Neural cell (in vitro differentiated cells): ENCODE measurements at regions not wholly inside any gene's neighbourhood (a gene's known extent, or its start where the extent isn't known, plus 50 kb on each side); places are given as distances from the start of the nearest gene placed in this dataset.

ENCODE experiments used
- CTCF ChIP-seq: fragments of 450-650 bp; IDR thresholded peaks from 2 replicates; pipeline ENCODE4 v1.5.1; 2014; ENCODE audit warnings: antibody characterized with exemption, mild to moderate bottlenecking, moderate library complexity; ENCODE audit not compliant: poor library complexity, severe bottlenecking
- EP300 ChIP-seq: fragments of 450-650 bp; conservative IDR thresholded peaks from 2 replicates; pipeline ENCODE4 v1.6.1; 2014; ENCODE audit warnings: antibody characterized with exemption, mild to moderate bottlenecking, moderate library complexity; ENCODE audit not compliant: poor library complexity, severe bottlenecking
- EZH2 ChIP-seq: fragments of 200-600, 300-800 bp; shearing (Covaris generic), sonication (generic); IDR thresholded peaks from 2 replicates; pipeline ENCODE4 v1.6.1; 2014; ENCODE audit warnings: antibody characterized with exemption, low read length, borderline replicate concordance, mild to moderate bottlenecking; ENCODE audit not compliant: insufficient read depth, poor library complexity, severe bottlenecking
- MXI1 ChIP-seq: fragments of 450-650 bp; conservative IDR thresholded peaks from 2 replicates; pipeline ENCODE4 v1.6.1; 2014; ENCODE audit warnings: antibody characterized with exemption, mild to moderate bottlenecking; ENCODE audit not compliant: poor library complexity, severe bottlenecking
- POLR2AphosphoS5 ChIP-seq: IDR thresholded peaks from 2 replicates; pipeline ENCODE4 v1.6.1; 2012
- RAD21 ChIP-seq: fragments of 450-650 bp; conservative IDR thresholded peaks from 2 replicates; pipeline ENCODE4 v1.6.1; 2014; ENCODE audit warnings: antibody characterized with exemption, mild to moderate bottlenecking, moderate library complexity
- TAF1 ChIP-seq: IDR thresholded peaks from 2 replicates; pipeline ENCODE4 v1.6.1; 2012; ENCODE audit warnings: low read depth

- no peak for TF ChIP-seq EZH2
- TF ChIP-seq CTCF = no peak
- TF ChIP-seq POLR2AphosphoS5 = no peak
- TF ChIP-seq RAD21 = no peak
- TF ChIP-seq EP300 = no peak
- no peak for TF ChIP-seq TAF1
- no peak for TF ChIP-seq MXI1
Observed at GRCh38 chr2:128979182-128979581, 660.5 kb upstream of the HS6ST1 start.
